NCI-H187 treated with DMSO at 0.1 percent for 48 hours (cell line): ENCODE measurements at regions not wholly inside any gene's neighbourhood (a gene's known extent, or its start where the extent isn't known, plus 50 kb on each side); places are given as distances from the start of the nearest gene placed in this dataset.
"Not testable (repeated sequence)": the region's sequence is repeated elsewhere in the genome, so short reads cannot be mapped to it uniquely, and the experiment has no call there.

Experiments used
- DNase-seq: peaks from one replicate; lab custom pipeline; 2025; lab: John Stamatoyannopoulos, UW

GRCh38 chr5:163696579-163696887 lies 191.1 kb downstream of the MAT2B start:
- DNase-seq, result no peak

GRCh38 chr5:163706053-163706771 lies 200.8 kb downstream of the MAT2B start:
- DNase-seq, result no peak

- DNase-seq, result no peak
These were observed 206.6 kb downstream of the MAT2B start for GRCh38 chr5:163712011-163712410.

- no peak for DNase-seq
These were observed 212.9 kb downstream of the MAT2B start for GRCh38 chr5:163718272-163718671.

GRCh38 chr5:163724305-163724704 lies 218.9 kb downstream of the MAT2B start:
- no peak for DNase-seq

GRCh38 chr5:163727028-163727427 lies 221.6 kb downstream of the MAT2B start:
- DNase-seq, result no peak

- DNase-seq, result no peak
These were observed 224.9 kb downstream of the MAT2B start for GRCh38 chr5:163730206-163730756.

- no peak for DNase-seq
These were observed 225.8 kb downstream of the MAT2B start for GRCh38 chr5:163731256-163731655.

- DNase-seq, result no peak
These were observed 229.7 kb downstream of the MAT2B start for GRCh38 chr5:163735069-163735468.

- no peak for DNase-seq
These were observed 242.2 kb downstream of the MAT2B start for GRCh38 chr5:163747586-163747985.

GRCh38 chr5:163748934-163749333 lies 243.5 kb downstream of the MAT2B start:
- no peak for DNase-seq

- not testable (repeated sequence) for DNase-seq
These were observed 245.0 kb downstream of the MAT2B start for GRCh38 chr5:163750415-163750814.

GRCh38 chr5:163755505-163755904 lies 250.1 kb downstream of the MAT2B start:
- DNase-seq, result no peak

- no peak for DNase-seq
These were observed 250.8 kb downstream of the MAT2B start for GRCh38 chr5:163756170-163756569.

- no peak for DNase-seq
These were observed 251.9 kb downstream of the MAT2B start for GRCh38 chr5:163757344-163757743.

- no peak for DNase-seq
These were observed 252.9 kb downstream of the MAT2B start for GRCh38 chr5:163758283-163758711.

- no peak for DNase-seq
These were observed 253.7 kb downstream of the MAT2B start for GRCh38 chr5:163759000-163759704.

GRCh38 chr5:163760498-163760897 lies 255.1 kb downstream of the MAT2B start:
- no peak for DNase-seq

GRCh38 chr5:163766936-163767670 lies 261.7 kb downstream of the MAT2B start:
- DNase-seq, result no peak

- DNase-seq, result no peak
These were observed 265.2 kb downstream of the MAT2B start for GRCh38 chr5:163770625-163771024.

- no peak for DNase-seq
These were observed 266.8 kb downstream of the MAT2B start for GRCh38 chr5:163772241-163772640.

GRCh38 chr5:163772644-163773043 lies 267.2 kb downstream of the MAT2B start:
- DNase-seq, result no peak

- DNase-seq, result no peak
These were observed 267.8 kb downstream of the MAT2B start for GRCh38 chr5:163773226-163773625.
